Activated T-cell treated with anti-CD3 and anti-CD28 coated beads, Interleukin-2, amount 50 U/mL, for 4 hours (primary cell): ENCODE measurements at regions not wholly inside any gene's neighbourhood (a gene's known extent, or its start where the extent isn't known, plus 50 kb on each side); places are given as distances from the start of the nearest gene placed in this dataset.
"Not testable (repeated sequence)": the region's sequence is repeated elsewhere in the genome, so short reads cannot be mapped to it uniquely, and the experiment has no call there.

Experiments used
- ATAC-seq, 2 donors: fragments of 200-7000 bp; cut with Tn5 transposase; one replicate each; pipeline ENCODE4 v1.10.0; 2021
- DNase-seq: peaks from one replicate; pipeline ENCODE4 v3.0.0-alpha.2; 2020
- H3K27me3 Mint-ChIP-seq: one replicate; pipeline ENCODE4 v1.8.0; 2021; ENCODE audit warnings: low read depth, mixed read lengths
- H3K36me3 Mint-ChIP-seq: one replicate; pipeline ENCODE4 v1.8.0; 2022; ENCODE audit warnings: mixed read lengths; ENCODE audit not compliant: insufficient read depth
- H3K4me1 Mint-ChIP-seq: one replicate; pipeline ENCODE4 v1.8.0; 2021; ENCODE audit warnings: low read depth, mixed read lengths
- H3K4me3 Mint-ChIP-seq: one replicate; pipeline ENCODE4 v1.8.0; 2021; ENCODE audit warnings: mild to moderate bottlenecking, moderate library complexity, mixed read lengths
- H3K9me3 Mint-ChIP-seq: one replicate; pipeline ENCODE4 v1.8.0; 2021; ENCODE audit warnings: mixed read lengths

DNA sequence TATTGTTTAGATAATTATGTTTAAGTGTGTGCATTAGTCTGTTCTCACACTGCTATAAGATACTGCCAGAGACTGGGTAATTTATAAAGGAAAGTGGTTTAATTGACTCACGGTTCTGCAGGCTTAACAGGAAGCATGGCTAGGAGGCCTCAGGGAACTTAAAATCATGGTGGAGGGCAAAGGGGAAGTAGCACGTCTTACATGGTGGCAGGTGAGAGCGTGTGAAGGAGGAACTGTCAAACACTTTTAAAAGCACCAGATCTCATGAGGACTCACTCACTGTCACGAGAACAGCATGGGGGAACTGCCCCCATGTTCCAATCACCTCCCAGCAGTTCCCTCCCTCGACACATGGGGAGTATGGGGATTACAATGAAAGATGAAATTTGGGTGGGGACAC lies 203.5 kb upstream of the GOT2 start:
- H3K4me3 Mint-ChIP-seq: no peak overlapping the region
- H3K27me3 Mint-ChIP-seq: no peaks in the 10 kb centered on the region
- H3K36me3 Mint-ChIP-seq: no peaks in the 10 kb centered on the region
- peaks cover 7% of the 10 kb centered on the region for H3K9me3 Mint-ChIP-seq
- no peak for DNase-seq
- no peaks in the 10 kb centered on the region for H3K4me1 Mint-ChIP-seq
- ATAC-seq: no peak

DNA sequence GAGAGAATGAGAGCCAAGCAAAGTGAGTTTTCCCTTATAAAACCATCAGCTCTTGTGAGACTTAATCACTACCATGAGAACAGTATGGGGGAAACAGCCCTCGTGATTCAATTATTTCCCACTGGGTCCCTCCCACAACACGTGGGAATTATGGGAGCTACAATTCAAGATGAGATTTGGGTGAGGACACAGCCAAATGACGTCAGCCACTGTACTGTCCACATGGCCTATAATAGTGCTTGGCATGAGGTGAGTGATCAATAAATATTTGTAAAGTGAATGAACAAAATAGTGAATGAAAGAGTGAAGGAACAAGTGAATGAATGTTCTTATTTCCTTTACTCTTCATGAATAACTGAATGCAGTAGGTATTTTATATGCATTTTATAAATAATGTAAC lies 199.1 kb upstream of the GOT2 start:
- ATAC-seq: no peak
- DNase-seq: no peak
- Mint-ChIP-seq H3K9me3 (peaks cover 7% of the 10 kb centered on the region), H3K27me3 (no peaks in the 10 kb centered on the region), H3K4me1 (no peaks in the 10 kb centered on the region), H3K4me3 (no peak overlapping the region), H3K36me3 (no peaks in the 10 kb centered on the region)

DNA sequence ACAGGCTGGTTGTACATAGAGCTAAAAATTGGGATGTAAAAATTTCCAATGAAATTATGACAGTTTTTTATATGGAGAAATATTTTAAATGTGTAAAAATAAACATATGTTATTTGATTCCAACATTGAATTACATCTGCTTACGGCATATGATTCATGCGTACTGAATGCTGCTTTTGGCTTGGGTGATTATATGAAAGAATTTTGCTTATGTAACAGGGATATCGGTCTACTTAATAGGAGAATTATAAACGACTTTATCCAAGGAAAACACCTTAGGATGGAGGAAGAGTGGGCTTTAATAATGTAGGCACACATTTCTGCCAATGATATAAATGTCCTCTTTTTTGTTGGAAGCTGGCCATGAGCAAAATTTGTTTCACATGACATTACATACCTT lies 197.3 kb upstream of the GOT2 start:
- no peaks in the 10 kb centered on the region for H3K36me3 Mint-ChIP-seq
- H3K4me3 Mint-ChIP-seq: no peak overlapping the region
- DNase-seq (no peak), ATAC-seq (no peak)
- H3K9me3 Mint-ChIP-seq: peaks cover 7% of the 10 kb centered on the region
- H3K4me1 Mint-ChIP-seq: no peaks in the 10 kb centered on the region
- H3K27me3 Mint-ChIP-seq: no peaks in the 10 kb centered on the region

DNA sequence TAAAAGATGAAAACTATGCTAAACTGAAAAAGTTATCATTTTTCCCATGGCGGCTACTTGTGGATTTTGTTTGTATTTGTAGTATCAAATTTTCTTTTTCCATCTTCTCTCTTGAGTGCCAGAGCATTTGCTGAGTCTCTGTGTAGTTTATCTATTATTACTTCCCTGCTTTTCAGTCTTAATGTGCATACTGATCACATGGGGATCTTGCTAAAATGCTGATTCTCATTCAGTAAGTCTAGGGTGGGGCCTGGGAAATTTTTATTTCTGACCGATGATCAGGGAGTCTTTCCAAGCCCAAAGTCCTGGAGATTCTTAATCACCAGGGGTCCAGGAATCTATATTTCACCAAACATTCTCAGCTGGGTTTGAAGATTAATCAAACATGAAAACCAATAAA lies 189.0 kb upstream of the GOT2 start:
- DNase-seq: no peak
- Mint-ChIP-seq H3K27me3 (peaks cover 1% of the 10 kb centered on the region), H3K36me3 (no peaks in the 10 kb centered on the region), H3K9me3 (peaks cover 5% of the 10 kb centered on the region), H3K4me1 (no peaks in the 10 kb centered on the region), H3K4me3 (no peak overlapping the region)
- ATAC-seq: no peak

DNA sequence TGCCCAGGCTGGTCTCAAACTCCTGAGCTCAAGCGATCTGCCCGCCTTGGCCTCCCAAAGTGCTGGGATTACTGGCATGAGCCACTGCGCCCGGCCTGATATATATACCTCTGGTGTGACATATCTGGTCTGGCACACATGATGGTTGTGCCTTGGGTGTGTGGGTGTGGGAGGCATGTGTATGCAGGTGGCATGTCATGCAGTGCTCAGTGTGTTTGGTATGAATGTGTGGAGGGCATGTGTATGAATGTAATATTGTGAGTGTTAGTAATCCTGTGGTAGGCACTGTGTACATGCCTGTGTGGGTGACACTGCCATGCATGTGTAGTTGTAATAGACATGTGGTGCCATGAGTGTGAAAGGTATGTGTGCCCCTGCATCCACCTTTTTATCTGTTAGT lies 179.3 kb upstream of the GOT2 start:
- no peaks in the 10 kb centered on the region for H3K9me3 Mint-ChIP-seq
- DNase-seq (no peak), ATAC-seq (no peak)
- H3K27me3 Mint-ChIP-seq: no peaks in the 10 kb centered on the region
- no peak overlapping the region for H3K4me3 Mint-ChIP-seq
- no peaks in the 10 kb centered on the region for H3K36me3 Mint-ChIP-seq
- H3K4me1 Mint-ChIP-seq: no peaks in the 10 kb centered on the region

DNA sequence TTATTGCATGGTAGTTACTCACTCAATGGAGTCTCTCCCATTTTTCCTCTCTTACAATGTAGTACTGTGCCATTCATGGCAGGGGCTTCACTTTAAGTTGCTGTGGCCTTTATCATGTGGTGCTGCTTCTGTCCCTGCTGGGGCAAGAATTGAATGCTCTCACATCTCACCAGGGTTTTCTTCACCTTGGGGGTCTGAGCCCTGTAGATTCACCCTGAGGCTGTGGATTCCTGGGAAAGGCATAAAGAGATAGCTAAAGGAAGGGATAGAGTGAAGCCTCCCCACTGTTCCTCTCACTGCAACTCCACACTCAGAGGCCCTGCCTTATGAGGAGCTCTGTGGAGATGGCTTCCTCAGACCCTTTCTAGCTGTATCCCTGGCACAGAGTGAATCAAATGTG lies 178.5 kb upstream of the GOT2 start:
- DNase-seq (no peak), ATAC-seq (no peak)
- H3K4me1 Mint-ChIP-seq: no peaks in the 10 kb centered on the region
- no peak overlapping the region for H3K4me3 Mint-ChIP-seq
- no peaks in the 10 kb centered on the region for H3K9me3 Mint-ChIP-seq
- no peaks in the 10 kb centered on the region for H3K27me3 Mint-ChIP-seq
- no peaks in the 10 kb centered on the region for H3K36me3 Mint-ChIP-seq

DNA sequence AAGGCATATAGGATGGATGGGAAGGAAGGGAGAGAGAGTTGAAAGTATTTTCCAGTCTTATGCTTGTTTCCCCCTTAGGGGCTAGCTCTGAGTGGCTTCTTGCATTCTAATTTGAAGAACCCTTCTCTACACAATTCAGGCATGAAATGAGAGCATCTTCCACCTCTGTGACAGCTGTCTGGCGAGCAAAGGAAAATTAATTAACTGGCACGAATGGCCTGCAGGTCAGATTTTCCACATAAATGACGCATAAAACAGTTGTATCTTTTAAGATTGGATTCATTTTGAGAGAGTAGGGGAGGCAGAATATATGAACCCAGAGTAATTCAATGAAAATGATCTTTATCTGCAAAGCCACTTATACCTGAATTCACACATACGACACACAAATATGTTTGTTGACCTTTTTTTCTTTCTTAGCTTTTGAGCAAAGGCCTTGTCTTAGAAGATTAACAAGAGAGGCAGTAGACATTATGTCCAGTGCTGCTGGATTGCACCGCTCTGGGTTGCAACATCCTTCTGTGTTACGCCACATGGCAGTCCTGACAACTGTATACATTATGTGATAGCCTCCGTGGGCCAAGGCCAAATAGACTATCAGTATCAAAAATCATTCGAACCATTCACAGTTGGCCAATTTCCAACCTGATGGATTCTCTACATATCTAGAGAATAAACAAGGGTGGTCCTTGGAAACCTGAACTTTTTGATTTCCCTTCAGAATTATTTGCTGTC lies 173.0 kb upstream of the GOT2 start:
- Mint-ChIP-seq H3K36me3 (no peaks in the 10 kb centered on the region), H3K4me3 (no peak overlapping the region), H3K4me1 (no peaks in the 10 kb centered on the region), H3K9me3 (peaks cover 3% of the 10 kb centered on the region), H3K27me3 (no peaks in the 10 kb centered on the region)
- ATAC-seq (no peak), DNase-seq (no peak)

DNA sequence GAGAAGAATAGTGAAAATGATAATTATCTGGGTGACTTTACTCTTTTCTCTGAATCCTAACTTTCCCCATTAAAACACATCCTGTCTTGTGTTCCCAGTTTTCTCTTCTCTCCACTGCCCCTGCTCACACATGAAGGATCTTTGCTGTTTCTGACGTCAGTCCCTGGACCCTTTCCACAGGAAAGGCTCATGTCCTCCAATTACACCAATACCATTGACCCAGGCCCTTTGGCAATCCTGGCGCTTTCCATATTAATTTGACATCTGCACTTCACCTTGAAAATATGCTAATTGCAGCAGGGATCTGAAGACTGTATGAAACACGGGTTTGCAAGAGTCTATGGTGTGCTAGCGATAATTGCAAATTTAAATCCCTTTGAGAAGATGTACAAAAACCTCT lies 170.2 kb upstream of the GOT2 start:
- H3K4me1 Mint-ChIP-seq: no peaks in the 10 kb centered on the region

DNA sequence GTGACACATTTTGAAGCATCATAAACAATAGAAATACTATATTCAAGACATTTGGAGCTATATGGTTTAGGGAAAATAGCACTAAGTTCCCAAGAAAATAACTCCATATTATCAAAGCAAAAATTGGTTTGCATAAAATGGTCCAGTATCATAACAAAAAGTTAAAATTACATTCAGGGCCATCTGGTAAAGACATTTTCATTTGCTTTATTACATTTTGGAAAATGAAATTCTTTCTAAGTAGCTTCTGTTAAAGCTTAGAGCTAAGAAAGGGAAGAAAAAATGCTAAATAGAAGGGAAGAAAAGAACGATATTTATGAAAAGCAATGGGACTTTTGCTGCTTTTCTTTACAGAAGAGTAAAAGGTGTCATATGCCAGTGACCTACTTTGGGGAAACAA lies 155.4 kb upstream of the GOT2 start:
- no peak for ATAC-seq
- H3K4me3 Mint-ChIP-seq: no peak overlapping the region
- no peaks in the 10 kb centered on the region for H3K27me3 Mint-ChIP-seq
- H3K4me1 Mint-ChIP-seq: no peaks in the 10 kb centered on the region
- DNase-seq: no peak
- no peaks in the 10 kb centered on the region for H3K36me3 Mint-ChIP-seq
- H3K9me3 Mint-ChIP-seq: peaks cover 2% of the 10 kb centered on the region

More for the DNA sequence above, 170.2 kb upstream of the GOT2 start:
- ATAC-seq: no peak
- Mint-ChIP-seq H3K27me3 (no peaks in the 10 kb centered on the region), H3K4me3 (no peak overlapping the region), H3K36me3 (no peaks in the 10 kb centered on the region), H3K9me3 (peaks cover 8% of the 10 kb centered on the region)
- DNase-seq: no peak

DNA sequence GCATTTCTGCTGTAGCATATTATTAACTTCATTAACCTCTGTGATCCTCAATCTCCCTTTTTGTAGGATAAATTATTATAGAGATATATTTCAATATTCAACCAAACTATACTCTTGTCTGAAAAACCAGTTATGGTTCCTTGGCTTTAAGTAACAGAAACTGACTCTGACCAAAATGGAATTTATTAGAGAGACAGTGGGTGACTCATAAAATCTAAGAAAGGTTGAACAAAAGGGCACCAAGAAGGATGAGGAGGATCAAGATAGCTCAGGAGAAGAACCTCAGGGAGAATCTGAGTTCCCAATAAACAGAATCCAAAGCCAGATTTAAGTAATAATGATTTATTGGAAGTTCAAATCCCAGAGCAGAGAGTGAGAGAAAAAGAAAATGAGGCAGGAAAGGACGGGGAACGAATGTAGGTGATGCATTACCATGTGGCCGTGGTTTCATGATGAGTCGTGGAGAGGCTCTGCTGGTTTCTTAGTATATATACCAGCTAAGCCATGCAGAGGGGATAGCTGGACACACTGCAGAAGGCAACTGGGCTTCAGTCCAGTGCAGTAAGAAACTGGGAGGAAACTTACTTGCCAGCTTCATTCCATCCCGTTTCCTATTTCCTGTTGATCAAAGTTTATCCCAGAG lies 151.5 kb upstream of the GOT2 start:
- Mint-ChIP-seq H3K9me3 (peaks cover 2% of the 10 kb centered on the region), H3K4me3 (no peak overlapping the region), H3K36me3 (no peaks in the 10 kb centered on the region), H3K4me1 (no peaks in the 10 kb centered on the region), H3K27me3 (peaks cover 1% of the 10 kb centered on the region)
- DNase-seq (no peak), ATAC-seq (no peak)

DNA sequence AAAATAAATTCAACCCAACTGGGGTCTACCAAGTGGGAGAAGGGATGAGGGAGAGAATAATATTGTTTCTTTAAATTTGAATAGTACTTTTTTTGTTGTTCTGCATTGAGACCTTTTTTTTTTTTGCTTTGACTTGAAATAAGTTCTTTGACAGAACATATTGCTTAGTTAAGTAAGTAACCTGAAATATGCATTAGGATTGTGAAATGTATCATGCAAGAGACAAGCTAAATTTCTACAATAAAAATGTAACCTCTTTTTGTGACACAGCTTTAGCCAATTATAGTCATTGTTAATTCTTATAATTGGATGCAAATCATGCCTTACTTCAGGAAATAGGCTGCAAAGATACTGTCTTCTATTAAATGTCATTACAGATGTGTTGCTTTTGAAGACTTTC lies 150.0 kb upstream of the GOT2 start:
- peaks cover 8% of the 10 kb centered on the region for H3K27me3 Mint-ChIP-seq
- no peak for DNase-seq
- ATAC-seq: no peak
- H3K36me3 Mint-ChIP-seq: no peaks in the 10 kb centered on the region
- H3K4me3 Mint-ChIP-seq: no peak overlapping the region
- H3K4me1 Mint-ChIP-seq: no peaks in the 10 kb centered on the region
- peaks cover 2% of the 10 kb centered on the region for H3K9me3 Mint-ChIP-seq

DNA sequence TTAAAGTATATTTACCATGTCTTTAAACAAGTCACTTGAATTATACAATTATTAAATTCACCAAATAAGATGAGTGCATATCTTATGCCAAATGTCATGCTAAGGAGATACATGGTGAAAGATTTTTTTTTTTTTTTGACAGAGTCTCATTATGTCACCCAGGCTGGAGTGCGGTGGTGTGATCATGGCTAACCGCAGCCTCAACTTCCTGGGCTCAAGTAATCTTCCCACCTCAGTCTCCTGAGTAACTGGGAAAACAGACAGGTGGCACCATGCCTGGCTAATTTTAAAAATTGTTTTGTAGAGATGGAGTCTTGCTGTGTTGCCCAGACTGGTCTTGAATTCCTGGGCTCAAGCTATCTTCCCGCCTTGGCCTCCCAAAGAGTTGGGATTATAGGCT lies 149.0 kb upstream of the GOT2 start:
- no peak for DNase-seq
- H3K4me3 Mint-ChIP-seq: no peak overlapping the region
- H3K4me1 Mint-ChIP-seq: no peaks in the 10 kb centered on the region
- peaks cover 4% of the 10 kb centered on the region for H3K9me3 Mint-ChIP-seq
- peaks cover 11% of the 10 kb centered on the region for H3K27me3 Mint-ChIP-seq
- H3K36me3 Mint-ChIP-seq: no peaks in the 10 kb centered on the region
- no peak for ATAC-seq

DNA sequence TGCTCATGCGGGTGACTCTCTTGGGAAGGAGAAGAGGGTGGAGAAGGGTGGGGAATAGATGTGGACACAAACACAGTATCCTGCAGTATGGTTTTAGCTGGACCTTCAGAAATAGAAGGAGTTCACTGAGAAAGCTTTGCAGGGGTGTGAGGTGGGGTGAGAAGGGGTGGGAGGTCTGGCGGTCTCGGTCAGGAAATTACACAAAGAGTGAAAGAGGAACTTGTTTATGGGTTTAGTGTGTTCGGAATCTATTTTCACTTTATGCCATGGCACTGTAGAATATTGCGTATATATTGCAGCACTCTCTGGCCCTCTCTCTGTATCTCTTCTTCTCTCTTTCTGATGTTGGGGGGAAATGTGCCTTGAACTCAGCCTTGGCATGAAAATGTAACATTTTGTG lies 148.2 kb upstream of the GOT2 start:
- Mint-ChIP-seq H3K36me3 (no peaks in the 10 kb centered on the region), H3K4me3 (no peak overlapping the region), H3K4me1 (no peaks in the 10 kb centered on the region), H3K27me3 (peaks cover 12% of the 10 kb centered on the region), H3K9me3 (peaks cover 10% of the 10 kb centered on the region)
- no peak for ATAC-seq
- no peak for DNase-seq

DNA sequence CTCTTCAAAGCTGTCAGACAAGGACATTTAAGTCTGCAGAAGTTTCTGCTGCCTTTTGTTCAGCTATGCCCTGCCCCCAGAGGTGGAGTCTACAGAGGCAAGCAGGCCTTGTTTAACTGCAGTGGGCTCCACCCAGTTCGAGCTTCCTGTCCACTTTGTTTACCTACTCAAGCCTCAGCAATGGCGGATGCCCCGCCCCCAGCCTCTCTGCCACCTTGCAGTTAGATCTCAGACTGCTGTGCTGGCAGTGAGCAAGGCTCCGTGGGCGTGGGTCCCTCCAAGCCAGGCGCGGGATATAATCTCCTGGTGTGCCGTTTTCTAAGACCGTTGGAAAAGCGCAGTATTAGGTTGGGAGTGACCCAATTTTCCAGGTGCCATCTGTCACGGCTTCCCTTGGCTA lies 144.5 kb upstream of the GOT2 start:
- not testable (repeated sequence) for DNase-seq, H3K4me1 Mint-ChIP-seq, H3K36me3 Mint-ChIP-seq, ATAC-seq, H3K4me3 Mint-ChIP-seq
- H3K9me3 Mint-ChIP-seq: peaks cover 15% of the 10 kb centered on the region
- peaks cover 10% of the 10 kb centered on the region for H3K27me3 Mint-ChIP-seq

DNA sequence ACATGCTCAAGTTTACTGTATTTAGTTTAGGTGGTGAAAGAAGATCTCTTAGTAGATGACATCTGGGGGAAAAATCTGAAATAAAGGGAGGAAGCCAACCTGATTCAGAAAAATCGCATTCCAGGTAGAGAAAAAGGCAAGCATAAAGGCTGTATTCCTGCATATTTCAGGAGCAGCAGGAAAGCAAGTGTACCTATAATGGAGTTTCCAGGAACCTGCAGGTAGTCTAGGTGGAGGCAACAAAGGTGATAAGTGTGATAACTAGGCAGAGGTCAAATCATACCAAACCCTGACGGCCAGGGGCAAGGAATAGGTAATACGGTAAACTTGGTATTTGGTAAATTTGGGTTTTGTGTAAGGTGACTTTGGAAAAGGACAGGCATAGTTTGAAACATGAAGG lies 132.8 kb upstream of the GOT2 start:
- no peak for ATAC-seq
- Mint-ChIP-seq H3K9me3 (no peaks in the 10 kb centered on the region), H3K4me1 (no peaks in the 10 kb centered on the region), H3K36me3 (no peaks in the 10 kb centered on the region), H3K4me3 (no peak overlapping the region), H3K27me3 (peaks cover 2% of the 10 kb centered on the region)
- DNase-seq: no peak
